ENCODE measurements at regions not wholly inside any gene's neighbourhood (a gene's known extent, or its start where the extent isn't known, plus 50 kb on each side); places are given as distances from the start of the nearest gene placed in this dataset.
"Not testable (repeated sequence)": the region's sequence is repeated elsewhere in the genome, so short reads cannot be mapped to it uniquely, and the experiment has no call there.

- no peak for DNase-seq (ENCODE audit: low read depth in 2 of 3, low spot score in 1 of 3)
Measured at GRCh38 chr4:126871810-126872209, 760.9 kb upstream of the INTU start.

DNA sequence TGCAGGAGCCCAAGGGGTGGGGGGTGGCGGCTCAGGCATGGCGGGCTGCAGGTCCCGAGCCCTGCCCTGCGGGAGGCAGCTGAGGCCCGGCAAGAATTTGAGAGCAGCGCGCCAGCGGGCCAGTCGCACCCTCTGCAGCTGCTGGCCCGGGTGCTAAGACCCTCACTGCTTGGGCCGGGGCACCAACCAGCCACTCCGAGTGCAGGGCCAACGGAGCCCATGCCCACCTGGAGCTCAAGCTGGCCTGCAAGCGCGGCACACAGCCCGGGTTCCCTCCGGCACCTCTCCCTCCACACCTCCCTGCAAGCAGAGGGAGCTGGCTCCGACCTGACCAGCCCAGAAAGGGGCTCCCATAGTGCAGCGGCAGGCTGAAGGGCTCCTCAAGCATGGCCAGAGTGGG is 758.2 kb upstream of the INTU start:
- DNase-seq (ENCODE audit: low read depth in 2 of 3, low spot score in 1 of 3): no peak

GRCh38 chr4:126888968-126889367 is 743.8 kb upstream of the INTU start:
- DNase-seq (ENCODE audit: low read depth in 2 of 3, low spot score in 1 of 3): no peak

DNA sequence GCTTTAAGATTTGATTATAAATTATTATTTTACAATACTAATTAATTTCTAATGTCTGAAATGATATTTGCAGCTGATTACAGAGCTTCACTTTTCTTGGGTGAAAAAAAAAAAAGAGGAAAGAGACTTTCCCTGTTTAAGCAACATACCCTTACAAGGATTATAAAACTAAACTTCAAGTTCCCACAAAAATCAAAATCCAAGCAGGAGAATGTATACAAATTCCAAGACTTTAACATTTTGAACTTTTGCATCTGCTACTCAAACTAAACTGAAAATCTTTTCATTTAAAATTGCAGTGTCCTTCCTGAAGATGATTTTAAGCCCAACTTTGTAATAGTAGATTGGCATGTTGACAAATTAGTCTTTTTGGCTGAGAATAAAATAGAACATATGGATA is 742.4 kb upstream of the INTU start:
- DNase-seq (ENCODE audit: low read depth in 2 of 3, low spot score in 1 of 3): no peak

GRCh38 chr4:126890994-126891393 is 741.8 kb upstream of the INTU start:
- DNase-seq (ENCODE audit: low read depth in 2 of 3, low spot score in 1 of 3): no peak

- DNase-seq (ENCODE audit: low read depth in 2 of 3, low spot score in 1 of 3): no peak
Measured at GRCh38 chr4:126894963-126895362, 737.8 kb upstream of the INTU start.

DNA sequence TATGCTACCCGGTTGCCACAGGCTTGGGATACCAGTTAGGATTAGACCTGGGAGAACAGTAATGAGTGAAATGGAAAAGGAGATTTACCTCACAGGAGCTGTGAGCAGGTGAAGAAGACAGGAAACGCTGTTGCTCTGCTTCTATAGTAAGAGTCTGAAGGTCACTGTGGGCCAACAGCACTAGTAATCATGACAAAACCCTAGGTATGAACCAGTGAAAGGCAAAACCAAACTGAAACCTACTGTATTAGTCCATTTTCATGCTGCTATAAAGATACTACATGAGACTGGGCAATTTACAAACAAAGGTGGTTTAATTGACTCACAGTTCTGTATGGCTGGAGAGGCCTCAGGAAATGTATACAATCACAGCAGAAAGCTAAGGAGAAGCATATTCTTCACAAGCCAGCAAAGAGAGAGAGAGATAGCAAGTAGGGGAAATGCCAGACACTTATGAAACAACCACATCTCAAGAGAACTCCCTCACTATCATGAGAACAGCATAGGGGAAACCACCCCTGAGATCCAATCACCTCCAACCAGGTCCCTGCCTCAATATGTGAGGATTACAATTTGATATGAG is 736.7 kb upstream of the INTU start:
- DNase-seq (ENCODE audit: low read depth in 2 of 3, low spot score in 1 of 3): no peak

GRCh38 chr4:126897038-126897437 is 735.7 kb upstream of the INTU start:
- DNase-seq (ENCODE audit: low read depth in 2 of 3, low spot score in 1 of 3): no peak

DNA sequence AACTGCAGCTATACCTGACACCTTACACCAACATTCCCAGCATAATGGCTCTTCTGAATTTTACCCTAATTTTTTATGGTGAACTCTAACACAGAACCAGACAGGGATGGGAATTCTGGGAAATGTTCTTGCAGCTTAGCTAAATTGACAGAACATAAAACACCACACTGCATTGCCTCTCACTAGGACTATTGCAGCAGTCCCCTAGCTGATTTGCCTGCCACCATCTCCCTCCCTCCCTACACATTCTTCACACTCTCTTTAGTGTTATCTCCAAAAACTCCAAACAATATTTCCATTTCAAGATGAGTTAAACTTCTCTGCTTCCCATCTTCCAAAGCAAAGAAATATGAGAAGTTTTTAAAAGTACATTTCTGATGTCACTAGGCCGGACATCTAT is 733.9 kb upstream of the INTU start:
- DNase-seq (ENCODE audit: low read depth in 2 of 3, low spot score in 1 of 3): no peak

- DNase-seq (ENCODE audit: low read depth in 2 of 3, low spot score in 1 of 3): no peak
Measured at GRCh38 chr4:126899331-126899801, 733.4 kb upstream of the INTU start.

DNA sequence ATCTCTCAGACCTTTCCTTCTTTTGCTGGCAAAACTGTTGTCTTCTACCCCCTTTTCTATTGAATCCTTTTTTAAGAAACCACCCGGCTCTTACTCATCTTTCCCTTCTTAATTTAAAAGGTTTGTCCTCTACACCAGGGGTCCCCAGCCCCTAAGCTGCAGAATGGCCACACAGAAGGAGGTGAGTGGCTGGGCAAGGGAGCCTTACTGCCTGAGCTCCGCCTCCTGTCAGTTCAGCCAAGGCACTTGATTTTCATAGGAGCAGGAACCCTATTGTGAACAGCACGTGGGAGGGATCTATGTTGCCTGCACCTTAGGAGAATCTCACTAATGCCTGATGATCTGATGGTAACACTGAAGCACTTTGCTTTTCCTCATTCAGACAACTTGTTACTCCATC is 726.3 kb upstream of the INTU start:
- no peak for DNase-seq (ENCODE audit: low read depth in 2 of 3, low spot score in 1 of 3)

DNA sequence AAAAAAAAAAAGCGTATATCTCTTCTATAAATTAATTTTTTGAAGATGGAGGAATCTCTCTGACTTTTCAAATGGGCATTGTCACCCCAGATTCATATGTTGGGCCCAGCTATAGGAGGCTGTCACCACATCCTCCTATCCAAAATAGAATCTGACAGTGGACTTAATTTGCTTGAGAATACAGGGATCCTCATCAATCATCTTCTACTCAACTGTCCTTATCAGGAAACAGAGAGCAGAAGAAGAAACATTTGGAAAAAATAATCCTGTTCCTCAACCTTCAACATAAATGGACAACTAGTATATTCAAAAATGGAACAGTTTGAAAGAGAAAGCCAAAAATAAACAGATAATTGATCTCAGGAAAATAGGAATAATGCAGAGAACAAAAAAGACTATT is 725.4 kb upstream of the INTU start:
- DNase-seq (ENCODE audit: low read depth in 2 of 3, low spot score in 1 of 3): no peak

GRCh38 chr4:126916049-126916625 is 716.6 kb upstream of the INTU start:
- DNase-seq (ENCODE audit: low read depth in 2 of 3, low spot score in 1 of 3): no peak

GRCh38 chr4:126916626-126917140 is 716.1 kb upstream of the INTU start:
- no peak for DNase-seq (ENCODE audit: low read depth in 2 of 3, low spot score in 1 of 3)

DNA sequence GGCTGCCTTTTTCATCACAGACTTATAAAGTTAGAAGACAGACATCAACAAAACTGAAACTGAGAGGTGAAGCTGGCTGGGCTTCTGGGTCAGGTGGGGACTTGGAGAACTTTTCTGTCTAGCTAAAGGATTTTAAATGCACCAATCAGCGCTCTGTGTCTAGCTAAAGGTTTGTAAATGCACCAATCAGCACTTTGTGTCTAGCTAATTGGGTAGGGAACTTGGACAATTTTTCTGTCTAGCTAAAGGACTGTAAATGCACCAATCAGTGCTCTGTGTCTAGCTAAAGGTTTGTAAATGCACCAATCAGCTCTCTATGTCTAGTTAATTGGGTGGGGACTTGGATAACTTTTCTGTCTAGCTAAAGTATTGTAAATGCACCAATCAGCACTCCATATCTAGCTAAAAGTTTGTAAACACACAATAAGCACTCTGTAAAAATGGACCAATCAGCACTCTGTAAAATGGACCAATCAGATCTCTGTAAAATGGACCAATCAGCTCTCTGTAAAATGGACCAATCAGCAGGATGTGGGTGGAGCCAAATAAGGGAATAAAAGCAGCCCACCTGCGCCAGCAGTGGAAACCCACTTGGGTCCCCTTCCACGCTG is 710.3 kb upstream of the INTU start:
- not testable (repeated sequence) for DNase-seq (ENCODE audit: low read depth in 2 of 3, low spot score in 1 of 3)

- no peak for DNase-seq (ENCODE audit: low read depth in 2 of 3, low spot score in 1 of 3)
Measured at GRCh38 chr4:126924237-126924636, 708.5 kb upstream of the INTU start.

- not testable (repeated sequence) for DNase-seq (ENCODE audit: low read depth in 2 of 3, low spot score in 1 of 3)
Measured at GRCh38 chr4:126930059-126930458, 702.7 kb upstream of the INTU start.

- no peak for DNase-seq (ENCODE audit: low read depth in 2 of 3, low spot score in 1 of 3)
Measured at GRCh38 chr4:126935801-126936200, 697.0 kb upstream of the INTU start.

DNA sequence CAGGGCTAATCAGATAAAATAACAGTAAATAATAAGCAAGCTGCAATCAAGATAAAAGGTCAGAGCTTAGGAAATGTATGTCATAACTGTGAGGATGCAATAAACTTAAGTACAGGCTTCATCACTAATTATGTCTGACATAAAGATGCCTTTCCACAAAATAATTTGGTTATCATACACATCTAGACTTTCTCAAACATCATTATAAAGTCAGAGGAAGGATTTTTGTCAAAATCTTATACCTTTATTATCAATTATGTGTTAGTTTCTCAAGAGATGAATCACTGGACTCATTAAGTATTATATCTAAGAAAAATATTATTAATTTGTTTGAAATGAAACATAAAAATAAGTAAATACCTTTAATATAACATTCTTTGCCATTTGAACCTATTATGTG is 695.4 kb upstream of the INTU start:
- DNase-seq (ENCODE audit: low read depth in 2 of 3, low spot score in 1 of 3): no peak

GRCh38 chr4:126937846-126938422 is 694.8 kb upstream of the INTU start:
- no peak for DNase-seq (ENCODE audit: low read depth in 2 of 3, low spot score in 1 of 3)

DNA sequence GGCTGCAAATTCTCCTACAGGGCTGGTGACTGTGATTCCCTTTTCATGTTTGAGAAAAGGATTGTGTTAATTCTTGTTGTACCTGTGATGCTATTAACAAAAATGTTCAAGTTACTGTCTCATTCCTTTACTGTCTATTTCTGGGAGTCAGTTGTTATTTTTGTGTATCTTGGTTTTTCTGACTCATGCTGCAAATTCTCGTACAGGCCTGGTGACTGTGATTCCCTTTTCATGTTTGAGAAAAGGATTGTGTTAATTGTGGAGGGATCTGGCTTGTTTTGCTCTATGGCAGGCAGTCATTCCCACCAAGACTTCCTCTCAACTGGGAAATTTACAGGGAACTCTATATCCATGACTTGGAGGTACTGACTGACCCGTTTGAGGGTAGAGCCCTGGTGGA is 693.4 kb upstream of the INTU start:
- no peak for DNase-seq (ENCODE audit: low read depth in 2 of 3, low spot score in 1 of 3)

- no peak for DNase-seq (ENCODE audit: low read depth in 2 of 3, low spot score in 1 of 3)
Measured at GRCh38 chr4:126947536-126947935, 685.2 kb upstream of the INTU start.

Measured in stimulated activated CD4-positive, alpha-beta T cell treated with anti-CD3 and anti-CD28 coated beads, Interleukin-12 subunit alpha, Interleukin-12 subunit beta, amount 100 ng/mL, for 48 hours (primary cell).